Stimulated activated CD4-positive, alpha-beta T cell treated with anti-CD3 and anti-CD28 coated beads, Interleukin-1b, Interleukin-23, amount 100 ng/mL, for 4 hours (primary cell): ENCODE measurements at regions not wholly inside any gene's neighbourhood (a gene's known extent, or its start where the extent isn't known, plus 50 kb on each side); places are given as distances from the start of the nearest gene placed in this dataset.
"Not testable (repeated sequence)": the region's sequence is repeated elsewhere in the genome, so short reads cannot be mapped to it uniquely, and the experiment has no call there.

Experiments
- DNase-seq, 2 donors: peaks; one replicate each; pipeline ENCODE4 v3.0.0-alpha.2; 2020; ENCODE audit warnings: low read depth in 2 of 2

- DNase-seq, result no peak
These were observed 93.7 kb downstream of the TRIM43 start for GRCh38 chr2:95685513-95685912.

- not testable (repeated sequence) for DNase-seq
These were observed 94.4 kb downstream of the TRIM43 start for GRCh38 chr2:95686056-95686825.

- DNase-seq, result not testable (repeated sequence)
These were observed 96.1 kb downstream of the TRIM43 start for GRCh38 chr2:95687852-95688251.

GRCh38 chr2:95691210-95691609, 99.4 kb downstream of the TRIM43 start:
- not testable (repeated sequence) for DNase-seq

- DNase-seq, result not testable (repeated sequence)
These were observed 101.5 kb downstream of the TRIM43 start for GRCh38 chr2:95693071-95693846.

GRCh38 chr2:95695613-95696012, 103.8 kb downstream of the TRIM43 start:
- DNase-seq, result no peak

GRCh38 chr2:95698146-95698545, 106.3 kb downstream of the TRIM43 start:
- DNase-seq, result no peak

- not testable (repeated sequence) for DNase-seq
These were observed 107.7 kb downstream of the TRIM43 start for GRCh38 chr2:95699201-95700184.

- DNase-seq, result no peak
These were observed 108.7 kb downstream of the TRIM43 start for GRCh38 chr2:95700519-95700918.

GRCh38 chr2:95702471-95702870, 110.7 kb downstream of the TRIM43 start:
- no peak for DNase-seq

GRCh38 chr2:95707161-95707560, 115.4 kb downstream of the TRIM43 start:
- DNase-seq, result not testable (repeated sequence)

- DNase-seq, result no peak
These were observed 116.0 kb downstream of the TRIM43 start for GRCh38 chr2:95707837-95708236.

GRCh38 chr2:95709831-95710230, 118.0 kb downstream of the TRIM43 start:
- no peak for DNase-seq

- not testable (repeated sequence) for DNase-seq
These were observed 121.8 kb downstream of the TRIM43 start for GRCh38 chr2:95713470-95714177.

- DNase-seq, result not testable (repeated sequence)
These were observed 122.6 kb downstream of the TRIM43 start for GRCh38 chr2:95714398-95714797.

- no peak for DNase-seq
These were observed 127.8 kb downstream of the TRIM43 start for GRCh38 chr2:95719473-95720060.

- DNase-seq, result no peak
These were observed 129.9 kb downstream of the TRIM43 start for GRCh38 chr2:95721726-95722125.

- DNase-seq, result no peak
These were observed 130.4 kb downstream of the TRIM43 start for GRCh38 chr2:95722131-95722697.

- DNase-seq, result not testable (repeated sequence)
These were observed 131.9 kb downstream of the TRIM43 start for GRCh38 chr2:95723627-95724210.

GRCh38 chr2:95725191-95725590, 133.4 kb downstream of the TRIM43 start:
- DNase-seq, result not testable (repeated sequence)
